ENCODE measurements at regions not wholly inside any gene's neighbourhood (a gene's known extent, or its start where the extent isn't known, plus 50 kb on each side); places are given as distances from the start of the nearest gene placed in this dataset.

- ATAC-seq (no peak), DNase-seq (no peak)
- peaks cover 66% of the 10 kb centered on the region for H3K27me3 Mint-ChIP-seq
These were observed 108.5 kb downstream of the TMEM18 start for GRCh38 chr2:568639-569235.

GRCh38 chr2:567865-568638, 109.2 kb downstream of the TMEM18 start:
- H3K27me3 Mint-ChIP-seq = peaks cover 64% of the 10 kb centered on the region
- H3K27ac Mint-ChIP-seq = no peak overlapping the region
- no peaks in the 10 kb centered on the region for H3K4me1 Mint-ChIP-seq
- H3K9me3 Mint-ChIP-seq = peaks cover 0 to 23% of the 10 kb centered on the region in 2 donors
- DNase-seq (no peak), ATAC-seq (no peak)
- H3K4me3 Mint-ChIP-seq = no peak overlapping the region

More at GRCh38 chr2:568639-569235, 108.5 kb downstream of the TMEM18 start:
- Mint-ChIP-seq H3K9me3 (peaks cover 0 to 23% of the 10 kb centered on the region in 2 donors), H3K4me3 (no peak overlapping the region), H3K27ac (no peak overlapping the region), H3K4me1 (no peaks in the 10 kb centered on the region)

GRCh38 chr2:567496-567864, 109.7 kb downstream of the TMEM18 start:
- Mint-ChIP-seq H3K9me3 (peaks cover 0 to 22% of the 10 kb centered on the region in 2 donors), H3K27ac (no peak overlapping the region), H3K27me3 (peaks cover 59% of the 10 kb centered on the region), H3K4me3 (no peak overlapping the region), H3K4me1 (no peaks in the 10 kb centered on the region)
- DNase-seq (no peak), ATAC-seq (no peak)

GRCh38 chr2:566379-567313, 110.6 kb downstream of the TMEM18 start:
- Mint-ChIP-seq H3K27me3 (peaks cover 56% of the 10 kb centered on the region), H3K9me3 (peaks cover 0 to 13% of the 10 kb centered on the region in 2 donors), H3K4me1 (no peaks in the 10 kb centered on the region), H3K4me3 (no peak overlapping the region), H3K27ac (no peak overlapping the region)
- ATAC-seq (no peak), DNase-seq (no peak)

GRCh38 chr2:564471-565181, 112.6 kb downstream of the TMEM18 start:
- peaks cover 53% of the 10 kb centered on the region for H3K27me3 Mint-ChIP-seq

GRCh38 chr2:563512-563911, 113.7 kb downstream of the TMEM18 start:
- Mint-ChIP-seq H3K4me1 (no peaks in the 10 kb centered on the region), H3K4me3 (no peak overlapping the region), H3K9me3 (no peaks in the 10 kb centered on the region), H3K27ac (no peak overlapping the region), H3K27me3 (peaks cover 58% of the 10 kb centered on the region)
- ATAC-seq (no peak), DNase-seq (no peak)

More at GRCh38 chr2:564471-565181, 112.6 kb downstream of the TMEM18 start:
- ATAC-seq (no peak), DNase-seq (no peak)
- no peak overlapping the region for H3K27ac Mint-ChIP-seq
- no peak overlapping the region for H3K4me3 Mint-ChIP-seq
- H3K4me1 Mint-ChIP-seq = no peaks in the 10 kb centered on the region
- H3K9me3 Mint-ChIP-seq = no peaks in the 10 kb centered on the region

GRCh38 chr2:562391-563364, 114.5 kb downstream of the TMEM18 start:
- Mint-ChIP-seq H3K4me3 (no peak overlapping the region), H3K9me3 (no peaks in the 10 kb centered on the region), H3K4me1 (no peaks in the 10 kb centered on the region), H3K27me3 (peaks cover 57% of the 10 kb centered on the region), H3K27ac (no peak overlapping the region)
- DNase-seq = no peak
- peak; percentile 66 for ATAC-seq

- Mint-ChIP-seq H3K27ac (peak overlapping the region in 1 of 2 donors; percentile 42), H3K4me3 (no peak overlapping the region), H3K9me3 (no peaks in the 10 kb centered on the region), H3K27me3 (peaks cover 42% of the 10 kb centered on the region), H3K4me1 (no peaks in the 10 kb centered on the region)
- ATAC-seq (no peak), DNase-seq (no peak)
These were observed 118.3 kb downstream of the TMEM18 start for GRCh38 chr2:558879-559278.

- Mint-ChIP-seq H3K4me3 (peak overlapping the region; percentile 63 to 72), H3K27ac (peak overlapping the region in 1 of 2 donors; percentile 31), H3K9me3 (no peaks in the 10 kb centered on the region), H3K4me1 (no peaks in the 10 kb centered on the region), H3K27me3 (peaks cover 46% of the 10 kb centered on the region)
- DNase-seq (no peak), ATAC-seq (no peak)
These were observed 118.9 kb downstream of the TMEM18 start for GRCh38 chr2:558302-558642.

GRCh38 chr2:557635-558301, 119.4 kb downstream of the TMEM18 start:
- H3K4me1 Mint-ChIP-seq = no peaks in the 10 kb centered on the region
- peak; percentile 44 for ATAC-seq
- H3K27me3 Mint-ChIP-seq = peaks cover 51% of the 10 kb centered on the region
- no peaks in the 10 kb centered on the region for H3K9me3 Mint-ChIP-seq
- peak overlapping the region; percentile 63 to 72 for H3K4me3 Mint-ChIP-seq
- no peak overlapping the region for H3K27ac Mint-ChIP-seq
- DNase-seq = no peak

GRCh38 chr2:556485-556884, 120.7 kb downstream of the TMEM18 start:
- Mint-ChIP-seq H3K9me3 (no peaks in the 10 kb centered on the region), H3K4me1 (no peaks in the 10 kb centered on the region), H3K27ac (no peak overlapping the region), H3K27me3 (peaks cover 57% of the 10 kb centered on the region), H3K4me3 (no peak overlapping the region)
- DNase-seq (no peak), ATAC-seq (no peak)

- no peak overlapping the region for H3K27ac Mint-ChIP-seq
- H3K27me3 Mint-ChIP-seq = peaks cover 58% of the 10 kb centered on the region
These were observed 121.9 kb downstream of the TMEM18 start for GRCh38 chr2:555164-555922.

GRCh38 chr2:554444-554843, 122.8 kb downstream of the TMEM18 start:
- no peaks in the 10 kb centered on the region for H3K9me3 Mint-ChIP-seq
- no peaks in the 10 kb centered on the region for H3K4me1 Mint-ChIP-seq
- H3K4me3 Mint-ChIP-seq = no peak overlapping the region
- no peak for ATAC-seq
- no peak overlapping the region for H3K27ac Mint-ChIP-seq
- peaks cover 52% of the 10 kb centered on the region for H3K27me3 Mint-ChIP-seq
- DNase-seq = no peak

More at GRCh38 chr2:555164-555922, 121.9 kb downstream of the TMEM18 start:
- no peak overlapping the region for H3K4me3 Mint-ChIP-seq
- no peak for ATAC-seq
- H3K4me1 Mint-ChIP-seq = no peaks in the 10 kb centered on the region
- no peak for DNase-seq
- no peaks in the 10 kb centered on the region for H3K9me3 Mint-ChIP-seq

All from stimulated activated naive CD8-positive, alpha-beta T cell treated with anti-CD3 and anti-CD28 coated beads, Interleukin-15, amount 100 ng/mL, for 72 hours (primary cell).